Endothelial cell (in vitro differentiated cells): ENCODE measurements at regions not wholly inside any gene's neighbourhood (a gene's known extent, or its start where the extent isn't known, plus 50 kb on each side); places are given as distances from the start of the nearest gene placed in this dataset.
A peak's percentile ranks its signal among the peaks of the same experiment; 100 is the strongest.

Experiments
- DNase-seq: peaks from one replicate; pipeline ENCODE4 v3.0.0; 2021; ENCODE audit warnings: low spot score
- H3K27ac Mint-ChIP-seq: one replicate; pipeline ENCODE4 v1.8.0; 2021; ENCODE audit warnings: mixed read lengths, inconsistent platforms; ENCODE audit not compliant: unreplicated experiment
- H3K27me3 Mint-ChIP-seq: one replicate; pipeline ENCODE4 v1.8.0; 2021; ENCODE audit warnings: mild to moderate bottlenecking, moderate library complexity, mixed read lengths, inconsistent platforms; ENCODE audit not compliant: unreplicated experiment
- H3K36me3 Mint-ChIP-seq: one replicate; pipeline ENCODE4 v1.8.0; 2021; ENCODE audit warnings: mild to moderate bottlenecking, low read depth, mixed read lengths, inconsistent platforms; ENCODE audit not compliant: unreplicated experiment
- H3K4me1 Mint-ChIP-seq: one replicate; pipeline ENCODE4 v1.8.0; 2021; ENCODE audit warnings: mild to moderate bottlenecking, mixed read lengths, inconsistent platforms; ENCODE audit not compliant: unreplicated experiment
- H3K4me3 Mint-ChIP-seq: one replicate; pipeline ENCODE4 v1.8.0; 2021; ENCODE audit warnings: mild to moderate bottlenecking, mixed read lengths, inconsistent platforms; ENCODE audit not compliant: unreplicated experiment
- H3K9me3 Mint-ChIP-seq: one replicate; pipeline ENCODE4 v1.8.0; 2021; ENCODE audit warnings: mixed read lengths, inconsistent platforms; ENCODE audit not compliant: unreplicated experiment
- TF ChIP-seq, protein P1 (sequence below): fragments of 200-600 bp; sonication (generic); IDR thresholded peaks from one replicate; pipeline ENCODE4 v1.5.0; 2021; ENCODE audit warnings: antibody characterized with exemption; ENCODE audit not compliant: unreplicated experiment

DNA sequence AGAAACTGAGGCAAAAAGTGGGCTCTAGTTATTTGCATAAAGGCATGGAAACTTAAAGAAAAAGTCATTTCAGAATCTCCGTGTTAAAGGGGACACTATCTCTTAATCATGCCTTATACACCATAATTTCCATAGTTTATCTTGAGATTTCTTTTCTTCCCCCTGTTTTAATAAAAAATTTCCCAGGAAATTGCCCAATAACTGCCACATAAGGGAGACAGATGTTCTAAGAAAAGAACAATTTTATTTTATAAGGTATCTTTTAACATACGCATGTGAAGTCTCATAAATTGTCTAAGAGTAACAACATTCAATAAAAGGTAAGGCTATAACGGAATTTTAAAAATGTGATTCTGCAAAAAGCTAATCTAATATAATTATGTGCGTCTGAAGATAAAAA lies 371.3 kb downstream of the IRS2 start:
- Mint-ChIP-seq H3K9me3 (no peaks in the 10 kb centered on the region), H3K4me1 (peaks cover 3% of the 10 kb centered on the region), H3K27ac (no peak overlapping the region), H3K27me3 (no peaks in the 10 kb centered on the region), H3K36me3 (no peaks in the 10 kb centered on the region), H3K4me3 (no peak overlapping the region)
- TF ChIP-seq, protein P1, sequence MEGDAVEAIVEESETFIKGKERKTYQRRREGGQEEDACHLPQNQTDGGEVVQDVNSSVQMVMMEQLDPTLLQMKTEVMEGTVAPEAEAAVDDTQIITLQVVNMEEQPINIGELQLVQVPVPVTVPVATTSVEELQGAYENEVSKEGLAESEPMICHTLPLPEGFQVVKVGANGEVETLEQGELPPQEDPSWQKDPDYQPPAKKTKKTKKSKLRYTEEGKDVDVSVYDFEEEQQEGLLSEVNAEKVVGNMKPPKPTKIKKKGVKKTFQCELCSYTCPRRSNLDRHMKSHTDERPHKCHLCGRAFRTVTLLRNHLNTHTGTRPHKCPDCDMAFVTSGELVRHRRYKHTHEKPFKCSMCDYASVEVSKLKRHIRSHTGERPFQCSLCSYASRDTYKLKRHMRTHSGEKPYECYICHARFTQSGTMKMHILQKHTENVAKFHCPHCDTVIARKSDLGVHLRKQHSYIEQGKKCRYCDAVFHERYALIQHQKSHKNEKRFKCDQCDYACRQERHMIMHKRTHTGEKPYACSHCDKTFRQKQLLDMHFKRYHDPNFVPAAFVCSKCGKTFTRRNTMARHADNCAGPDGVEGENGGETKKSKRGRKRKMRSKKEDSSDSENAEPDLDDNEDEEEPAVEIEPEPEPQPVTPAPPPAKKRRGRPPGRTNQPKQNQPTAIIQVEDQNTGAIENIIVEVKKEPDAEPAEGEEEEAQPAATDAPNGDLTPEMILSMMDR, result no peak
- no peak for DNase-seq

DNA sequence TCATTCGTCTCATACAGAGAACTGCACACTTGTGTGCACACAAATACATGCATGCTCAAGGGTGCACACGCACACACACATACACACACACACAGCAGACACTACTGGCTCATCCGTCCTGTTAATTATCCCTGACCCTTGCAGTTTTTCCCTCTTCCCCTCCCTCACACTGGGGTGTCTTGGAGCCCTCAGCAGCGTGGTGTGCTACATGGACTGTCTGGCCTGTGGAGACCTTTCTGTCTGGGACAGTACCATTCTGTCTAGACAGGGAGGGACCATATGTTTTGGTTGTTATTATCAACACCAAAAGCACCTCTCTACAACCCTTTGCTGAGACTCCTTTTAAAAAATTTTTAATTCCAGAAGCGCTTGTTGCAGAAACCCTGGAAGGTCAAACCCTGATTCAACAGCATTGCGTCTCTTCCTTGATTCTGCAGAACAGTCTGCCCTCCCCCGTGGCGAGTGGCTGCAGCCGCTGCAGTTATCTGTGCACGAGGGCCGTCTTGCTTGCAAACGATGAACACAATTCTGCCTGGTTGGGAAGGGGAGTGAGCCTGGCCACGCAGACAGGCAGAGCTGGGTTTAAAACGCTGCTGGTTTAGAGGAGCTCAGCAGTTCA lies 374.0 kb downstream of the IRS2 start:
- H3K9me3 Mint-ChIP-seq, result no peaks in the 10 kb centered on the region
- no peak overlapping the region for H3K4me3 Mint-ChIP-seq
- H3K4me1 Mint-ChIP-seq, result peaks cover 3% of the 10 kb centered on the region
- TF ChIP-seq, protein P1, result no peak
- peaks cover 2% of the 10 kb centered on the region for H3K27me3 Mint-ChIP-seq
- no peaks in the 10 kb centered on the region for H3K36me3 Mint-ChIP-seq
- peak; percentile 47 for DNase-seq
- no peak overlapping the region for H3K27ac Mint-ChIP-seq

DNA sequence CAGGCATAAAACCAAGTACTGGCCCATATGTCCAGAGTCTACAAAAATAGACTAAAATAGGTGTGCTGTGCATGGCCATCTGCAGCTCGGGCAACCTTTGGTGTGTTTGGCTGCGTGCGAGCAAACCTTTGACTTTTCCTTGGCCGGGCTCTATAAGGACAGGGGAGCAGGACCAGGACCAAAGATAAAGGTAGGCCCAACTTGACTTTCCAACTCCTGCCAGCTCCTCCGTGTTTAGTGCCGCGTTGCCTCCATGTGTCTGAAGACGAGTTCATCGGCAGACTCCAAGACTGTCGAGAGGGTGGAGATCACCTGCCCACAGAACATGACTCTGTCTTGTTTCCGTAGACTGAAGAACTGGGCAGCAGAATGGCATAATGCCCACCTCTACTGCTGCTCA lies 375.5 kb downstream of the IRS2 start:
- Mint-ChIP-seq H3K27ac (no peak overlapping the region), H3K4me1 (peaks cover 3% of the 10 kb centered on the region), H3K27me3 (peaks cover 2% of the 10 kb centered on the region), H3K4me3 (no peak overlapping the region), H3K9me3 (no peaks in the 10 kb centered on the region), H3K36me3 (no peaks in the 10 kb centered on the region)
- TF ChIP-seq, protein P1, result no peak
- DNase-seq, result no peak

DNA sequence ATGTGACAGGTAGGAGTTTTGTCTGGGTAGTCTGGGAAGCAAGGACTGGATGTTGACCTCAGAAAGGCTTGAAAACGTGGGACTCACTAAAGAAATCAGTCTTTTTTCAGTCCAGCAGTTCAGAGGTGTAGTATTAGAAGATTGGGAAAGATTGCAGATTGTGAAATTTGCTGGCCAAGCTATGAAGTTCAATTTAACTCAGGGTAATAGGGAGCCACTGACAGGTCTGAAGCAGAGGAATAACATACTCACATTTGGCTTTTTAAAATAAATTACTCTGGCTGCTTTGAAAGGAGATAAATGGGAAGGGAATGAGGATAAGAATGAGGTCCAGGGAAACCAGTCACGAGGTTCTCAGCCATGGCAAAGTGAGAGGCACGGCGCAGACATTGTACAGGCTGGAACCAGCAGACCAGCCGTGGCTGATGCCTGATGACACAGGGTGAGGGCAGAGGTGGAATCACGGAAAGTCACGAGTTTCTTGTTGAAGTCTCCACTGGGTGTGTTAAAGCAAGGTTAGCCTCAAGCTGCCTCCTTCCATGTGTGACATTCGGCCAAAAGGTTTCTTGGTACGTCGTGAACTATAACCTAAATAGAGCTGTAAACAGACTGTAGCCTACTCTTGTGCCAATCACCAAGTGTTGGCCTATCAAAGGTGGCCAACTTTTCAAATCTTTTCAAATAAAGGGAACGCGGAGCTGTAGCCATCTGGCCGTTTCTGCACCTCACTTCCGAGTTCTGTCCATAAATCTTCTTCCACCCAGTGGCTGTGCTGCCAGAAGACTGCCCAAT lies 377.6 kb downstream of the IRS2 start:
- DNase-seq, result no peak
- no peak overlapping the region for H3K4me3 Mint-ChIP-seq
- TF ChIP-seq, protein P1, result no peak
- H3K36me3 Mint-ChIP-seq, result no peaks in the 10 kb centered on the region
- H3K27ac Mint-ChIP-seq, result no peak overlapping the region
- H3K4me1 Mint-ChIP-seq, result peaks cover 3% of the 10 kb centered on the region
- H3K27me3 Mint-ChIP-seq, result peaks cover 4% of the 10 kb centered on the region
- no peaks in the 10 kb centered on the region for H3K9me3 Mint-ChIP-seq

DNA sequence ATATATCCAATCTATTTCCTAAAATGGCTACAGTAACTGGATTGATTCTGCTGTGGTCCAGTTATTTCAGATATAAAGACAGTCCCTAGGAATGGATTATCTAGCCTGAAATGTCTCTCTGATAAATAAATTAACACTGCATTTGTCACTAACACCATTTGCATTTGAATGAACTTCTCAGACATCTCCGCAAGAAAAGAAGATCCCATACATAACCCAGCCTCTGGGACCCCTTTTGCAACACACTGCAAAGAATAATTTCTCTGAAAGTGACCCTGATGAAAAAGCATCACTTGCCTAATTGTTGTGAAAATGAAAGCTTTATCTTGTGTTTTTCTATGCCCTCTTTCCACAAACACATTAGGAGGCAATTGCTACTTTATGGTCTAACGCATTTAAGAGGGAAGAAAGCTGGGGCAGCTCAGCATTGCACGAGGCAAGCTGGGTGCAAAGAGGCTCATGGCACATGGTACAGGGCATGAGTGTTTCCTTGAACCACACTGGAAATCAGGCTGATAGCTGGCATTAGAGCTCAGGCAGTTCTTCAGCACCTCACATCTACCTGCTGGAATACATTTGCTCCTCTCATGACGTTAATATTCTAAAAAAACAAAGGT lies 379.9 kb downstream of the IRS2 start:
- no peak overlapping the region for H3K4me3 Mint-ChIP-seq
- H3K27me3 Mint-ChIP-seq, result peaks cover 7% of the 10 kb centered on the region
- H3K27ac Mint-ChIP-seq, result no peak overlapping the region
- H3K9me3 Mint-ChIP-seq, result no peaks in the 10 kb centered on the region
- TF ChIP-seq, protein P1, result no peak
- H3K4me1 Mint-ChIP-seq, result no peaks in the 10 kb centered on the region
- no peaks in the 10 kb centered on the region for H3K36me3 Mint-ChIP-seq
- DNase-seq, result no peak
